ENCODE measurements at regions not wholly inside any gene's neighbourhood (a gene's known extent, or its start where the extent isn't known, plus 50 kb on each side); places are given as distances from the start of the nearest gene placed in this dataset.
"Not testable (repeated sequence)": the region's sequence is repeated elsewhere in the genome, so short reads cannot be mapped to it uniquely, and the experiment has no call there.

- POLR2A ChIA-PET, result no interaction called here
- no peaks in the 10 kb centered on the region for H3K4me1 ChIP-seq (ENCODE audit: control insufficient read depth, insufficient read depth, low read length)
- no peaks in the 10 kb centered on the region for H3K36me3 ChIP-seq (ENCODE audit: control insufficient read depth in 2 of 2, insufficient read depth in 1 of 2, low read length in 2 of 2)
- CTCF ChIA-PET, result no interaction called here
- no peak for TF ChIP-seq ZNF664 (tag by site-specific recombination; IDR thresholded peaks at IDR 0.05)
- TF ChIP-seq INSM2 (tag by site-specific recombination; IDR thresholded peaks at IDR 0.05), result no peak
- no peak for TF ChIP-seq ZNF2 (tag by site-specific recombination; IDR thresholded peaks at IDR 0.05)
- no peak overlapping the region for H3K4me3 ChIP-seq (ENCODE audit: low read depth, low read length)
- no peaks in the 10 kb centered on the region for H3K9me3 ChIP-seq (ENCODE audit: control insufficient read depth, insufficient read depth, low read depth, low read length)
- no peak overlapping the region for H3K27ac ChIP-seq (ENCODE audit: extremely low read depth, low read depth, low read length)
Measured at GRCh38 chr12:61291647-61292046, 968.6 kb upstream of the USP15 start.

GRCh38 chr12:61294011-61294410 is 966.2 kb upstream of the USP15 start:
- POLR2A ChIA-PET, result not testable (repeated sequence)

GRCh38 chr12:61301817-61302216 is 958.4 kb upstream of the USP15 start:
- ChIA-PET CTCF (no interaction called here), POLR2A (no interaction called here)
- TF ChIP-seq ZNF473 (tag by site-specific recombination; IDR thresholded peaks at IDR 0.05) (no peak), ZBTB1 (tag by site-specific recombination; IDR thresholded peaks at IDR 0.05) (no peak), ZNF202 (tag by site-specific recombination; IDR thresholded peaks at IDR 0.05; ENCODE audit: borderline replicate concordance) (no peak), WT1 (tag by site-specific recombination; IDR thresholded peaks at IDR 0.05) (no peak), ZNF132 (tag by site-specific recombination; IDR thresholded peaks at IDR 0.05; ENCODE audit: borderline replicate concordance) (no peak), YY1 (tag by site-specific recombination; IDR thresholded peaks at IDR 0.05) (no peak), ZNF37A (tag by site-specific recombination; IDR thresholded peaks at IDR 0.05) (no peak)
- Histone ChIP-seq H3K36me3 (ENCODE audit: control insufficient read depth in 2 of 2, insufficient read depth in 1 of 2, low read length in 2 of 2) (no peaks in the 10 kb centered on the region), H3K4me1 (ENCODE audit: control insufficient read depth, insufficient read depth, low read length) (no peaks in the 10 kb centered on the region), H3K27ac (ENCODE audit: extremely low read depth, low read depth, low read length) (no peak overlapping the region), H3K9me3 (ENCODE audit: control insufficient read depth, insufficient read depth, low read depth, low read length) (no peaks in the 10 kb centered on the region), H3K4me3 (ENCODE audit: low read depth, low read length) (no peak overlapping the region)

More at GRCh38 chr12:61294011-61294410, 966.2 kb upstream of the USP15 start:
- H3K36me3 ChIP-seq (ENCODE audit: control insufficient read depth in 2 of 2, insufficient read depth in 1 of 2, low read length in 2 of 2); CTCF ChIA-PET; H3K4me1 ChIP-seq (ENCODE audit: control insufficient read depth, insufficient read depth, low read length); H3K27ac ChIP-seq (ENCODE audit: extremely low read depth, low read depth, low read length); H3K9me3 ChIP-seq (ENCODE audit: control insufficient read depth, insufficient read depth, low read depth, low read length); H3K4me3 ChIP-seq (ENCODE audit: low read depth, low read length): not testable (repeated sequence)

GRCh38 chr12:61302282-61302681 is 957.9 kb upstream of the USP15 start:
- ChIA-PET POLR2A (no interaction called here), CTCF (no interaction called here)
- H3K27ac ChIP-seq (ENCODE audit: extremely low read depth, low read depth, low read length), result no peak overlapping the region
- TF ChIP-seq ZNF433 (tag by site-specific recombination; IDR thresholded peaks at IDR 0.05; ENCODE audit: low read depth) (no peak), KLF16 (tag by site-specific recombination; IDR thresholded peaks at IDR 0.05) (no peak), ZNF138 (tag by site-specific recombination; IDR thresholded peaks at IDR 0.05; ENCODE audit: borderline replicate concordance) (no peak), ZNF155 (tag by site-specific recombination; IDR thresholded peaks at IDR 0.05) (no peak), ZNF280C (tag by site-specific recombination; IDR thresholded peaks at IDR 0.05) (no peak), ZSCAN23 (tag by site-specific recombination; IDR thresholded peaks at IDR 0.05) (no peak), ZNF398 (tag by site-specific recombination; IDR thresholded peaks at IDR 0.05) (no peak), ZNF311 (tag by site-specific recombination; IDR thresholded peaks at IDR 0.05; ENCODE audit: borderline replicate concordance) (no peak), GLI2 (tag by site-specific recombination; IDR thresholded peaks at IDR 0.05; ENCODE audit: borderline replicate concordance, low read depth) (no peak), MZF1 (tag by site-specific recombination; IDR thresholded peaks at IDR 0.05; ENCODE audit: borderline replicate concordance) (no peak), ZNF2 (tag by site-specific recombination; IDR thresholded peaks at IDR 0.05) (no peak), ZNF791 (tag by site-specific recombination; IDR thresholded peaks at IDR 0.05) (no peak), ZSCAN5A (tag by site-specific recombination; IDR thresholded peaks at IDR 0.05) (no peak), KLF8 (tag by site-specific recombination; IDR thresholded peaks at IDR 0.05) (no peak)

More at GRCh38 chr12:61302282-61302681, 957.9 kb upstream of the USP15 start:
- no peaks in the 10 kb centered on the region for H3K9me3 ChIP-seq (ENCODE audit: control insufficient read depth, insufficient read depth, low read depth, low read length)
- H3K36me3 ChIP-seq (ENCODE audit: control insufficient read depth in 2 of 2, insufficient read depth in 1 of 2, low read length in 2 of 2), result no peaks in the 10 kb centered on the region
- H3K4me3 ChIP-seq (ENCODE audit: low read depth, low read length), result no peak overlapping the region
- H3K4me1 ChIP-seq (ENCODE audit: control insufficient read depth, insufficient read depth, low read length), result no peaks in the 10 kb centered on the region

Data from HEK293 (cell line).